ENCODE measurements at regions not wholly inside any gene's neighbourhood (a gene's known extent, or its start where the extent isn't known, plus 50 kb on each side); places are given as distances from the start of the nearest gene placed in this dataset.

GRCh38 chr4:156158747-156159146 lies 205.1 kb upstream of the CTSO start:
- no peak for DNase-seq
- Histone ChIP-seq H3K27ac (ENCODE audit: low read length) (no peak overlapping the region), H3K79me2 (ENCODE audit: insufficient read depth, low read length) (no peaks in the 10 kb centered on the region), H2AFZ (ENCODE audit: low read depth, low read length) (no peak overlapping the region), H4K20me1 (ENCODE audit: insufficient read depth, low read length) (no peaks in the 10 kb centered on the region), H3K4me3 (ENCODE audit: low read depth in 1 of 2, low read length in 2 of 2) (no peak overlapping the region), H3K4me1 (ENCODE audit: insufficient read depth, low read length) (no peaks in the 10 kb centered on the region), H3K27me3 (ENCODE audit: insufficient read depth, low read length, poor library complexity) (no peaks in the 10 kb centered on the region), H3K4me2 (ENCODE audit: insufficient read depth, low read length) (no peak overlapping the region), H3K36me3 (ENCODE audit: insufficient read depth, low read length) (no peaks in the 10 kb centered on the region), H3K9me3 (ENCODE audit: insufficient read depth, low read length, severe bottlenecking) (no peaks in the 10 kb centered on the region), H3K9ac (ENCODE audit: low read depth, low read length) (no peak overlapping the region)
- ATAC-seq (ENCODE audit: insufficient read depth, low read depth), result no peak
- TF ChIP-seq EZH2 (IDR thresholded peaks at IDR 0.05; ENCODE audit: borderline replicate concordance, low read depth, low read length, severe bottlenecking), result no peak
- no peak for TF ChIP-seq CTCF (IDR thresholded peaks at IDR 0.05; ENCODE audit: borderline replicate concordance, extremely low read depth, low read length, poor library complexity, severe bottlenecking)

DNA sequence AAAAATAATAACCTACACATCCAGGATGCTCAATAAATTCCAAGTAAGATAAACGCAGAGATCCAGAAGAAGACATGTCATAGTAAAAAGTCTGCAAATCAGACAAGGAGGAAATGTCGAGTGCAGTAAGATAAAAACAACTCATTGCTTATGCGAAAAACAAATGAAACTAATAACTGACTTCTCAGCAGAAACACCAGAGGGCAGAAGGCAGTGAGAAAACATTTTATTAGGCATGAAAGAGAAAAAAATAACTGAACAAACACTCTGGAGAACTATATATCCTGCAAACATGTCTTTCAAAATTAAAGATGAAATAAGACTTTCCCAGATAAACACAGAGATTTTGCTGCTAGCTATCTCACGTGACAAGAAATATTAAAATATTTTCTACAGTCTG lies 201.3 kb upstream of the CTSO start:
- H3K9ac ChIP-seq (ENCODE audit: low read depth, low read length), result no peak overlapping the region
- no peaks in the 10 kb centered on the region for H3K79me2 ChIP-seq (ENCODE audit: insufficient read depth, low read length)
- ATAC-seq (ENCODE audit: insufficient read depth, low read depth), result no peak
- H3K4me1 ChIP-seq (ENCODE audit: insufficient read depth, low read length), result no peaks in the 10 kb centered on the region
- no peaks in the 10 kb centered on the region for H4K20me1 ChIP-seq (ENCODE audit: insufficient read depth, low read length)
- H3K4me2 ChIP-seq (ENCODE audit: insufficient read depth, low read length), result no peak overlapping the region
- no peaks in the 10 kb centered on the region for H3K27me3 ChIP-seq (ENCODE audit: insufficient read depth, low read length, poor library complexity)
- H3K4me3 ChIP-seq (ENCODE audit: low read depth in 1 of 2, low read length in 2 of 2), result no peak overlapping the region
- H2AFZ ChIP-seq (ENCODE audit: low read depth, low read length), result no peak overlapping the region
- TF ChIP-seq CTCF (IDR thresholded peaks at IDR 0.05; ENCODE audit: borderline replicate concordance, extremely low read depth, low read length, poor library complexity, severe bottlenecking) (no peak), EZH2 (IDR thresholded peaks at IDR 0.05; ENCODE audit: borderline replicate concordance, low read depth, low read length, severe bottlenecking) (no peak)
- DNase-seq, result no peak
- H3K9me3 ChIP-seq (ENCODE audit: insufficient read depth, low read length, severe bottlenecking), result no peaks in the 10 kb centered on the region
- H3K36me3 ChIP-seq (ENCODE audit: insufficient read depth, low read length), result no peaks in the 10 kb centered on the region
- no peak overlapping the region for H3K27ac ChIP-seq (ENCODE audit: low read length)

DNA sequence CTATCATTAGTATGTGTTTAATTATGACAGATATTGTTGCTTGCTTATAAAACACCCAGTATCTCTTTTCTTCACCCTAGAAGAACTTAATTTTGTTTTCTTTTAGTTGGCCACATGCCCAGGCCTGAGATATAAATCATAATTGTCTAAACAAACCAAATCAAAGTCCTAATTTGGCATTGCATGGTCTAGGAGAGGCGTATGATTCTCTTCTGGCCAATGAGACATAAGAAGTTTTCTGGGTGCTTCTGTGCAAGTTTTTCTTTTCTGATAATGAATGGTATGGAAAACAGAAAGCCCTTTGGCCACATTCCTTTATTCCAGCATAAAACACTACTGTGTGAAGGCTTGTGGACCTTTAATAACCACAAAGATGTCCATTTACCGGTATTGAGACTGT lies 192.9 kb upstream of the CTSO start:
- DNase-seq, result no peak
- no peak overlapping the region for H2AFZ ChIP-seq (ENCODE audit: low read depth, low read length)
- TF ChIP-seq CTCF (IDR thresholded peaks at IDR 0.05; ENCODE audit: borderline replicate concordance, extremely low read depth, low read length, poor library complexity, severe bottlenecking), result no peak
- TF ChIP-seq EZH2 (IDR thresholded peaks at IDR 0.05; ENCODE audit: borderline replicate concordance, low read depth, low read length, severe bottlenecking), result no peak
- no peak for ATAC-seq (ENCODE audit: insufficient read depth, low read depth)
- no peak overlapping the region for H3K4me2 ChIP-seq (ENCODE audit: insufficient read depth, low read length)
- no peaks in the 10 kb centered on the region for H3K36me3 ChIP-seq (ENCODE audit: insufficient read depth, low read length)
- no peaks in the 10 kb centered on the region for H3K79me2 ChIP-seq (ENCODE audit: insufficient read depth, low read length)
- H4K20me1 ChIP-seq (ENCODE audit: insufficient read depth, low read length), result no peaks in the 10 kb centered on the region
- H3K9me3 ChIP-seq (ENCODE audit: insufficient read depth, low read length, severe bottlenecking), result no peaks in the 10 kb centered on the region
- H3K9ac ChIP-seq (ENCODE audit: low read depth, low read length), result no peak overlapping the region
- no peak overlapping the region for H3K4me3 ChIP-seq (ENCODE audit: low read depth in 1 of 2, low read length in 2 of 2)
- no peaks in the 10 kb centered on the region for H3K4me1 ChIP-seq (ENCODE audit: insufficient read depth, low read length)
- no peak overlapping the region for H3K27ac ChIP-seq (ENCODE audit: low read length)
- H3K27me3 ChIP-seq (ENCODE audit: insufficient read depth, low read length, poor library complexity), result no peaks in the 10 kb centered on the region

DNA sequence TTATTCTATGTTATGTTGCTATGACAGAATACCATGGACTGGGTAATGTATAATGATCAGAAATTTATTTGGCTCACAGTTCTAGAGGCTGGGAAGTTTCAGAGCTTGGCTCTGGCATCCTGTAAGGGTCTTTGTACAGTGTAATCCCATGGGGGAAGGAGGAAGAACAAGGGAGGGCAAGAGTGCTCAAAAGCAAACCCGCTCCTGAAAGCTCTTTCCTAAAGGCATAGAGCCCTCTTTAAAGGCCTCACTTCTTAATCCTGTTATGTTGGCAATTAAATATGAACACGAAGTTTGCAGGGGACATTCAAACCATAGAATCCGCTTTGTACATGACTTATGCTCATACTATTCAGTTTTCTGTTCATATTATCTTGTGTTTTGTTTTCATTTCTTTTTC lies 191.3 kb upstream of the CTSO start:
- TF ChIP-seq CTCF (IDR thresholded peaks at IDR 0.05; ENCODE audit: borderline replicate concordance, extremely low read depth, low read length, poor library complexity, severe bottlenecking), result no peak
- TF ChIP-seq EZH2 (IDR thresholded peaks at IDR 0.05; ENCODE audit: borderline replicate concordance, low read depth, low read length, severe bottlenecking), result no peak

More for the DNA sequence above, 191.3 kb upstream of the CTSO start:
- Histone ChIP-seq H3K4me1 (ENCODE audit: insufficient read depth, low read length) (no peaks in the 10 kb centered on the region), H3K36me3 (ENCODE audit: insufficient read depth, low read length) (no peaks in the 10 kb centered on the region), H3K9me3 (ENCODE audit: insufficient read depth, low read length, severe bottlenecking) (no peaks in the 10 kb centered on the region), H3K79me2 (ENCODE audit: insufficient read depth, low read length) (no peaks in the 10 kb centered on the region), H3K9ac (ENCODE audit: low read depth, low read length) (no peak overlapping the region), H2AFZ (ENCODE audit: low read depth, low read length) (no peak overlapping the region), H3K27me3 (ENCODE audit: insufficient read depth, low read length, poor library complexity) (no peaks in the 10 kb centered on the region), H3K4me2 (ENCODE audit: insufficient read depth, low read length) (no peak overlapping the region), H3K27ac (ENCODE audit: low read length) (no peak overlapping the region), H3K4me3 (ENCODE audit: low read depth in 1 of 2, low read length in 2 of 2) (no peak overlapping the region), H4K20me1 (ENCODE audit: insufficient read depth, low read length) (no peaks in the 10 kb centered on the region)
- ATAC-seq (ENCODE audit: insufficient read depth, low read depth) (no peak), DNase-seq (no peak)
